ENCODE measurements at regions not wholly inside any gene's neighbourhood (a gene's known extent, or its start where the extent isn't known, plus 50 kb on each side); places are given as distances from the start of the nearest gene placed in this dataset.
A peak's percentile ranks its signal among the peaks of the same experiment; 100 is the strongest.
"Not testable (repeated sequence)": the region's sequence is repeated elsewhere in the genome, so short reads cannot be mapped to it uniquely, and the experiment has no call there.

GRCh38 chr5:130398825-130399224 is 494.6 kb downstream of the CHSY3 start:
- ChIA-PET POLR2A (no interaction called here), CTCF (interaction anchor here (1.1 kb wide), 1 partner anchor 139 kb away, joined by 3 read pairs; no protein-coding TSS in a partner anchor)
- Mint-ChIP-seq H3K36me3 (ENCODE audit: insufficient read depth, unreplicated experiment) (no peaks in the 10 kb centered on the region), H3K27ac (ENCODE audit: low read depth, unreplicated experiment) (no peak overlapping the region), H3K27me3 (ENCODE audit: insufficient read depth, unreplicated experiment) (no peaks in the 10 kb centered on the region), H3K4me3 (ENCODE audit: unreplicated experiment) (no peak overlapping the region), H3K4me1 (ENCODE audit: insufficient read depth, unreplicated experiment) (peaks cover 10% of the 10 kb centered on the region), H3K9me3 (ENCODE audit: unreplicated experiment) (peaks cover 6% of the 10 kb centered on the region)
- no peak for TF ChIP-seq CTCF (IDR thresholded peaks at IDR 0.05; ENCODE audit: unreplicated experiment)
- DNase-seq (ENCODE audit: unreplicated experiment) = no peak
- BruUV-seq (replicated peaks) = no TSS peak
- intact Hi-C loops (cut with micrococcal nuclease) = no loop called here

GRCh38 chr5:130397727-130398126 is 493.5 kb downstream of the CHSY3 start:
- H3K36me3 Mint-ChIP-seq (ENCODE audit: insufficient read depth, unreplicated experiment); H3K27me3 Mint-ChIP-seq (ENCODE audit: insufficient read depth, unreplicated experiment); BruUV-seq (replicated peaks); POLR2A ChIA-PET; H3K4me3 Mint-ChIP-seq (ENCODE audit: unreplicated experiment); H3K27ac Mint-ChIP-seq (ENCODE audit: low read depth, unreplicated experiment); intact Hi-C loops (cut with micrococcal nuclease); DNase-seq (ENCODE audit: unreplicated experiment): not testable (repeated sequence)
- Mint-ChIP-seq H3K4me1 (ENCODE audit: insufficient read depth, unreplicated experiment) (peaks cover 10% of the 10 kb centered on the region), H3K9me3 (ENCODE audit: unreplicated experiment) (peaks cover 12% of the 10 kb centered on the region)
- CTCF ChIA-PET = interaction anchor here (0.8 to 1.1 kb wide), 2 partner anchors 15 to 138 kb away, joined by 3 read pairs; no protein-coding TSS in a partner anchor

DNA sequence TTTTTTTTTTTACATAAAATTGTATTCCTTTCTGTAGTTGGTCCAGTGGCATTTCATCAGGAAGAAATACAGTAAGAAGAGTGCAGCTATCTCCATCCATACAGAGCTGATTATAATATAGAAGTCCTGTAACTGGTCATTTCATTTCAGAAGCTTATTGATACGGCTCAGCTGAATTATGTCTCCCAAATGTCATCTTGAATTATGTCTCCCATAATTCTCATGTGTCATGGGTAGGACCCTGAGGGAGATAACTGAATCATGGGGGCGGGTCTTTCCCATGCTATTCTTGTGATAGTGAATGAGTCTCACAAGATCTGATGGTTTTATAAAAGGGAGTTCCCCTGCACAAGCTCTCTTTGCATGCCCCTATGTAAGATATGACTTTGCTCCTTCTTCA is 492.9 kb downstream of the CHSY3 start:
- Mint-ChIP-seq H3K4me3 (ENCODE audit: unreplicated experiment) (no peak overlapping the region), H3K36me3 (ENCODE audit: insufficient read depth, unreplicated experiment) (no peaks in the 10 kb centered on the region), H3K4me1 (ENCODE audit: insufficient read depth, unreplicated experiment) (peaks cover 10% of the 10 kb centered on the region), H3K9me3 (ENCODE audit: unreplicated experiment) (peaks cover 15% of the 10 kb centered on the region), H3K27me3 (ENCODE audit: insufficient read depth, unreplicated experiment) (no peaks in the 10 kb centered on the region), H3K27ac (ENCODE audit: low read depth, unreplicated experiment) (no peak overlapping the region)
- intact Hi-C loops (cut with micrococcal nuclease) = no loop called here
- ChIA-PET POLR2A (interaction anchor here (0.7 to 1.3 kb wide), 2 partner anchors 9 to 16 kb away, joined by 3 read pairs; no protein-coding TSS in a partner anchor), CTCF (interaction anchor here (0.6 to 0.7 kb wide), 3 partner anchors 167 to 382 kb away, joined by 3 read pairs; no protein-coding TSS in a partner anchor)
- no peak for TF ChIP-seq CTCF (IDR thresholded peaks at IDR 0.05; ENCODE audit: unreplicated experiment)
- DNase-seq (ENCODE audit: unreplicated experiment) = no peak
- no TSS peak for BruUV-seq (replicated peaks)

- H3K36me3 Mint-ChIP-seq (ENCODE audit: insufficient read depth, unreplicated experiment); DNase-seq (ENCODE audit: unreplicated experiment); intact Hi-C loops (cut with micrococcal nuclease); POLR2A ChIA-PET; H3K4me1 Mint-ChIP-seq (ENCODE audit: insufficient read depth, unreplicated experiment); BruUV-seq (replicated peaks); H3K27me3 Mint-ChIP-seq (ENCODE audit: insufficient read depth, unreplicated experiment); H3K4me3 Mint-ChIP-seq (ENCODE audit: unreplicated experiment); H3K27ac Mint-ChIP-seq (ENCODE audit: low read depth, unreplicated experiment); CTCF ChIA-PET; H3K9me3 Mint-ChIP-seq (ENCODE audit: unreplicated experiment): not testable (repeated sequence)
Observed at GRCh38 chr5:130391727-130392264, 487.5 kb downstream of the CHSY3 start.

DNA sequence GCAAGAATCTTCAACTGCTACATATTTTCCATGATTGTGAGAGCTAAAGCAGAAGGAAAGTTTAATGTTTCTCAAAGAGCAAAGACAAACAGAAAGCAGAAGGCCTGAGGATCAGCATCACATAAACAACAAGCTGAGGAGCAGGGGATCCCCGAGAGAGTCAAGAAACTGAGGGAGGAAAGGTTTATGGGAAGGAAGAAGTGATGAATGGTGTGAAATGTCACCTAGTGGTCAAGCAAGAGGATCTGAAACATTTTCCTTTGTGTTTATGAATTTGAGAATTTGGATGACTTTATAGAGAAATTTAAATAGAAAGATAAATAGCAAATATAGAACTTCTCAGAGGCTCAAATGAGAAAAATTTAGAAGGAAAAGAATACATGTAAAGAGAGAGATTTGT is 481.9 kb downstream of the CHSY3 start:
- BruUV-seq (replicated peaks) = no TSS peak
- H3K27ac Mint-ChIP-seq (ENCODE audit: low read depth, unreplicated experiment) = peak overlapping the region; percentile 36
- ChIA-PET CTCF (interaction anchor here (0.7 kb wide), 1 partner anchor 297 kb away, joined by 4 read pairs; no protein-coding TSS in a partner anchor), POLR2A (no interaction called here)
- no peaks in the 10 kb centered on the region for H3K4me1 Mint-ChIP-seq (ENCODE audit: insufficient read depth, unreplicated experiment)
- no peaks in the 10 kb centered on the region for H3K9me3 Mint-ChIP-seq (ENCODE audit: unreplicated experiment)
- no peak for TF ChIP-seq CTCF (IDR thresholded peaks at IDR 0.05; ENCODE audit: unreplicated experiment)
- no peaks in the 10 kb centered on the region for H3K27me3 Mint-ChIP-seq (ENCODE audit: insufficient read depth, unreplicated experiment)
- no peak overlapping the region for H3K4me3 Mint-ChIP-seq (ENCODE audit: unreplicated experiment)
- H3K36me3 Mint-ChIP-seq (ENCODE audit: insufficient read depth, unreplicated experiment) = no peaks in the 10 kb centered on the region
- intact Hi-C loops (cut with micrococcal nuclease) = no loop called here
- no peak for DNase-seq (ENCODE audit: unreplicated experiment)
